ENCODE measurements at regions not wholly inside any gene's neighbourhood (a gene's known extent, or its start where the extent isn't known, plus 50 kb on each side); places are given as distances from the start of the nearest gene placed in this dataset.
"Not testable (repeated sequence)": the region's sequence is repeated elsewhere in the genome, so short reads cannot be mapped to it uniquely, and the experiment has no call there.

DNA sequence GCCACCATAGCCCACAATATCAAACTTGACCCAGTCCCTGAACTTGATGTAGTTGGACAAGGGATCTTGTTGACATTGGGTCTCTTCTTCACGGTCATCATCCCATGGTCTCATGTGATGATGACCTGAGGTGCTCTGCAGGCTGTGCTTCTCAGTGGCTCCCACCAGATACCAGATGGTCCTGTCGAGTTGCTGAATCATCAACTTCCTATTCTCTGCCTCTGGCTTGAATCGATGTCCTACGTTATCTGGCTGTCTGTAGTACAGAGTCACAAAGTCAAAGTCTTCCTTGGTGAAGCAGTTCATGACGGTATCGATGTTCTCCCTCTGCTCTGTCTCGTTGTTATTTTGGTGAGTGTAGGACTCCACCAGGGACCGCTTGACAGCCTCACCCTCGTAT, 145.7 kb upstream of the ALDH3B2 start:
- no peak for DNase-seq
- no peak for ATAC-seq (ENCODE audit: poor library complexity)
- intact Hi-C loops (cut with DNase I) = no loop called here

GRCh38 chr11:67817558-67817957, 143.1 kb upstream of the ALDH3B2 start:
- DNase-seq; ATAC-seq (ENCODE audit: poor library complexity); intact Hi-C loops (cut with DNase I): not testable (repeated sequence)

DNA sequence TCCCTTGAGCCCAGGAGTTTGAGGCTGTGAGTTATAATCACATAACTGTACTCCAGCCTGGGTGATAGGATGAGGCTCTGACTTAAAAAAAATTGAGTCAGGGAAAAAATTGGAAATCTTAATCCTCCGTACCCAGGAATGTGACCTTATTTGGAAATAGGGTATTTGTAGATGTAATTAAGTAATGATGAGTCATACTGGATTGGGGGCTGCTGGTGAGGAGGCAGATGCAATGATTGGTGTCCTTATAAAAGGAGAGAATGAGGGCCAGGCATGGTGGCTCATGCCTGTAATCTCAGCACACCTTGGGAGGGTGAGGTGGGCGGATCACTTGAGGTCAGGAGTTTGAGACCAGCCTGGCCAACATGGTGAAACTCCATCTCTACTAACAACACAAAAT, 134.9 kb upstream of the ALDH3B2 start:
- intact Hi-C loops (cut with DNase I); ATAC-seq (ENCODE audit: poor library complexity); DNase-seq: not testable (repeated sequence)

DNA sequence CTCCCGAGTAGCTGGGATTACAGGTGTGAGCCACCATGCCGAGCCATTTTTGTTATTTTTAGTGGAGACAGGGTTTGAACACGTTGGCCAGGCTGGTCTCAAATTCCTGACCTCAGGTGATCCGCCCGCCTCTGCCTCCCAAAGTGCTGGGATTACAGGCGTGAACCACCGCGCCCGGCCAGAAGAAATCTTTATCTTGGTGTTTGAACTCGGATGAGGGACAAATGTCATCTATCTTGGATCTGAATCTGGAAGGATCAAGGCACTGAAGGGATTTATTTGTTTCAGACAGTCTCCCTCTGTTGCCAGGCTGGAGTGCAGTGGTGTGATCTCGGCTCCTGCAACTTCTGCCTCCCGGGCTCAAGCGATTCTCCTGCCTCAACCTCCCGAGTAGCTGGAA, 133.5 kb upstream of the ALDH3B2 start:
- DNase-seq; intact Hi-C loops (cut with DNase I); ATAC-seq (ENCODE audit: poor library complexity): not testable (repeated sequence)

DNA sequence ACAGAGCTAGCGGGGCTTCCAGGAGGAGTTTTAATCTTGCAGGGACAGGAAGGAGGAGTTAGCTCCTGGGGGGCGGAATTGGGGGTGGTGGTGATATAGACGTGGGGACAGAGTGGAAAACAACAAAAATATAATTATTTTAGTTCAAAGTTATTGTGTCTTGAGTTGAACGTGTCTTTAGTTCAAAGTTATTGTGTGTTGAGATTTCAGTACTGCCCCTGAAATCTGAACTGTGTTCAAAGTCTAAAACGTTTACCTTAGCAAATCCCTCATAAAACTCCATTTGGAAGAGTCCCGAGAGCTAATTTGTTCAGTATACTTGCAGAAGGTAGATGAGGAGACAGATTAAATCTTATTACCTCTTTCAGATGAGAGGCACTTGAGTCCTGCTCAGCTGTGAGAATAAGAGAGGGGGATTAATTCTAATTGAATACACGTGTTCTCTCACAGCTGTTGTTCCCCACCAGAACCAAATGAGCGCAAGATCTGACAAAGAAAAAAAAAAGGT, 132.4 kb upstream of the ALDH3B2 start:
- ATAC-seq (ENCODE audit: poor library complexity); intact Hi-C loops (cut with DNase I); DNase-seq: not testable (repeated sequence)

- ATAC-seq (ENCODE audit: poor library complexity); DNase-seq; intact Hi-C loops (cut with DNase I): not testable (repeated sequence)
Observed at GRCh38 chr11:67806183-67806582, 131.8 kb upstream of the ALDH3B2 start.

DNA sequence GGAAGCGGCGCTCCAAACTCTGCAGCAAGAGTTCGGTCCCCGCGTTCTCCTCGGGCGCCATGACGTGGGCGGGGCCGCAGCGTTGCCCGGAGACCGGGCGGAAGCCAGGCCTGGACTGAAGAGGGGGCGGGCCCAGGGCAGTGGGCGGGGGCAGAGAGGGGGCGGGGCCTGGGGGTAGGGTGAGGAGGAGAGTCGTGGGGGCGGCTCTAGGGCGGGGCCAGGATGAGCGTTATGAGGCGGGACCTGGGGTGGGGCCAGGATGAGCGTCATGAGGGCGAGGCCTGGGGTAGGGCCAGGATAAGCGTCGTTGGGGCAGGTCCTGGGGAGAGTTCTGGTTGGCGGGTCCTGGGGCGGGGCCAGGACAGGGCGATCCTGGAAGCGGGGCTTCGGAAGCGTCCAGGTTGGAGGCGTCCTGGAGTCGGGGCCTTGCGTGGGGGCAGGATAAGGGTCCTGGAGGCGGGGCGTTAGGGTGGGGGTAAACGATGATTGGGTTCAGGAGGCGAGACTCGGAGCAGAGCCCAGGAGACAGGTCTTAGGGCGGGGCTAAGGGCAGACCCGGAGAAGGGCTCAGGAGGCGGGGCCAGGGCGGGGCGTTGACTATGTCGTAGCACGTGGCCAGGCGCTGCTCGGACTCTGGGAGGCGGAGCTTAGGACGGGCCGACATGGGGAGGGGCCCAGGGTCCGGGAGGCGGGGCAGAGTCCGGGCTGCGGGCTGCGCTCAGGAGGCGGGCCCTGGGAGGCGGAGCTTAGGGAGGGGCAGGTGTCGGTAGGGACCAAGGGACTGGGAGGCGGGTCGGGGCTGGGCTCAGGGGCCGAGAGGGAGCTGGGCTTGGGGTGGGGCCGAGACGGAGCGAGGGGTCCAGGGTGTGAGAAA, 131.1 kb upstream of the ALDH3B2 start:
- intact Hi-C loops (cut with DNase I) = not testable (repeated sequence)
- ATAC-seq (ENCODE audit: poor library complexity) (peak; percentile 100), DNase-seq (peak; percentile 100)

GRCh38 chr11:67804435-67805252, 130.2 kb upstream of the ALDH3B2 start:
- ATAC-seq (ENCODE audit: poor library complexity); intact Hi-C loops (cut with DNase I); DNase-seq: not testable (repeated sequence)

DNA sequence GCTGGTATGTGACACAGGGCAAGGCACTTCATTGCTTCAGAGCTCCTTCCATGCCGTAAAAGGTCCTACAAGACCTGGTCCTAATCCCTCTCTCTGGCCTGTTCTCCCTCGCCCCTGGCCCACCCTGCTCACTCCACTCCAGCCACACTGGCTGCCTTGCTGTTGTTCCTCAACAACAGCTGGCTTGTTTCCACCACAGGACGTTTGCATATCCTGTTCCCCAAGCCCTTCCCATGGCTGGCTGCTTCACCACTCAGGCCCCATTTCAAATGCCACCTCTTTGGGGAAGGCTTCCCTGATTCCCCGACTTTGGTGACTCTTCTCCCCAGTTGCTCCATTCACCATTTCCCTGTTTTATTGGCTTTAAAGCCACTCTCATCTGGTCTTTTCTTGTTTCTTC, 129.1 kb upstream of the ALDH3B2 start:
- ATAC-seq (ENCODE audit: poor library complexity); DNase-seq; intact Hi-C loops (cut with DNase I): not testable (repeated sequence)

GRCh38 chr11:67803055-67803454, 128.6 kb upstream of the ALDH3B2 start:
- DNase-seq; ATAC-seq (ENCODE audit: poor library complexity); intact Hi-C loops (cut with DNase I): not testable (repeated sequence)

DNA sequence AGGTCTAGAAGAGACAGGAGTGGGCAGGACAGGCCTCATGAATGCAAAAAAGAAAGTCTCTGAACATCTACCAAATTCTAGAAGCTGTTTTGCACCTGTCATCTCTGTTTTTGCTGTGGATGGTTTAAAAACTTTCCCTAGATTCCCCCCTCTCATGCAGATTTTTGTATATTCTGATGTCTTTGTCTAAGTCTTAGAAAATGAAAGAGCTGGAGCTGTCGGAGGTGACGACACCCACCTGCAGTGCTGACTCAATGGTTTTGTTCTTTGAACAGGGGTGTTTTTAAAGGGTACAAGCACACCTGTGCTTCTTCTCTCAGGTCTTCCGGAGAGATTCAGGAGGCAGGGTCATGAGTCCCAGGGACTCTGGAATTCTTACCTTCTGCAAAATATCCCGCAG, 128.2 kb upstream of the ALDH3B2 start:
- DNase-seq; ATAC-seq (ENCODE audit: poor library complexity); intact Hi-C loops (cut with DNase I): not testable (repeated sequence)

DNA sequence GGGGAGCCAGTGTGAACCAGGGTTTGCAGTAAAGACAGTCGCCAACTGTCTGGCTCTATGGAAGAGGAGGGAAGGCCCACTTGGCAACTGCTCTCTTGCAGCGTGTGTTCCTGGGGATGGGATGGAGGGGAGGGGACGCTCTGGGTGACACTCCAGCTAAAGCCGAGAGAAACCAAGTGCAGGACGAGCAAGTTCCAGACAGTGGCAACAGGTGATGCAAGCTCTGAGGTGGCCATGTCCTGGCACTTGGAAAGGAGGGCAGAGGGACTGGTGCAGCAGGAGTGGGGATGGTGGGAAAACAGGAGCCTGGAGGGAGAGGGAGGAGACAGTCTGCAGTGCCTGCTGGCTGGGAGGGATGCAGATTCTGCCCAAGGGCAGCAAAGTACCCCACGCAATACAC, 127.0 kb upstream of the ALDH3B2 start:
- DNase-seq; ATAC-seq (ENCODE audit: poor library complexity); intact Hi-C loops (cut with DNase I): not testable (repeated sequence)

- ATAC-seq (ENCODE audit: poor library complexity); intact Hi-C loops (cut with DNase I): not testable (repeated sequence)
Observed at GRCh38 chr11:67800591-67800990, 126.2 kb upstream of the ALDH3B2 start.

DNA sequence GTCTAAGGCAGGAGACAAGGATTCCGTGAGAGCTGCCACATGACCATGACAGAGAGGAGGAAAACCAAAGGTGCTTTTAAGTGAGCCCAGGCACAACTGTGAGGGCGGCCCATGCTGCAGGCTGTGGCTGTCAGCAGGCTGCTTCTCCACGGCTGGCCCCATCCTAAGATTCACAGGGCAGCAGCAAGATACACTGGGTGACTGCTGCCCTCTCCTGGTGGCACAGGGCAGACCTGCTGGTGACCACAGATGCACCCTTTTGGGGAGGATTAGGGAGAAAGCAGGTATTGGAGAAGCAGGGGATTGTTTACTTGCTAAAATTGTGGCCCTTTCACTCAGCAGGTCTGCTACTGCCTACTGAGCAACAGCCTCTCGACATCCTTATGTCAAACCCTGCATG, 125.4 kb upstream of the ALDH3B2 start:
- ATAC-seq (ENCODE audit: poor library complexity); intact Hi-C loops (cut with DNase I); DNase-seq: not testable (repeated sequence)

More at GRCh38 chr11:67800591-67800990, 126.2 kb upstream of the ALDH3B2 start:
- DNase-seq = not testable (repeated sequence)

GRCh38 chr11:67797726-67798521, 123.5 kb upstream of the ALDH3B2 start:
- intact Hi-C loops (cut with DNase I); DNase-seq; ATAC-seq (ENCODE audit: poor library complexity): not testable (repeated sequence)

- no peak for ATAC-seq (ENCODE audit: poor library complexity)
- intact Hi-C loops (cut with DNase I) = no loop called here
- DNase-seq = no peak
Observed at GRCh38 chr11:67795746-67796145, 121.3 kb upstream of the ALDH3B2 start.

- ATAC-seq (ENCODE audit: poor library complexity); intact Hi-C loops (cut with DNase I); DNase-seq: not testable (repeated sequence)
Observed at GRCh38 chr11:67793750-67794149, 119.3 kb upstream of the ALDH3B2 start.
